ENCODE measurements at regions not wholly inside any gene's neighbourhood (a gene's known extent, or its start where the extent isn't known, plus 50 kb on each side); places are given as distances from the start of the nearest gene placed in this dataset.

- no peaks in the 10 kb centered on the region for H3K27me3 Mint-ChIP-seq
- H3K36me3 Mint-ChIP-seq = no peaks in the 10 kb centered on the region
- H3K9me3 Mint-ChIP-seq = peaks cover 2% of the 10 kb centered on the region
- ATAC-seq (ENCODE audit: low read depth) (no peak), DNase-seq (no peak)
- no peaks in the 10 kb centered on the region for H3K4me1 Mint-ChIP-seq
- POLR2A ChIA-PET = no interaction called here
- H3K4me3 Mint-ChIP-seq = no peak overlapping the region
- H3K27ac Mint-ChIP-seq = no peak overlapping the region
Measured at GRCh38 chr13:105740739-105741138, 794.7 kb downstream of the EFNB2 start.

GRCh38 chr13:105737688-105738087 is 797.8 kb downstream of the EFNB2 start:
- Mint-ChIP-seq H3K9me3 (peaks cover 2% of the 10 kb centered on the region), H3K27me3 (no peaks in the 10 kb centered on the region), H3K4me1 (no peaks in the 10 kb centered on the region), H3K36me3 (no peaks in the 10 kb centered on the region), H3K27ac (no peak overlapping the region), H3K4me3 (no peak overlapping the region)
- DNase-seq (no peak), ATAC-seq (ENCODE audit: low read depth) (no peak)
- POLR2A ChIA-PET = no interaction called here

GRCh38 chr13:105735281-105735680 is 800.2 kb downstream of the EFNB2 start:
- no peaks in the 10 kb centered on the region for H3K27me3 Mint-ChIP-seq
- H3K27ac Mint-ChIP-seq = no peak overlapping the region
- H3K36me3 Mint-ChIP-seq = no peaks in the 10 kb centered on the region
- POLR2A ChIA-PET = no interaction called here
- H3K4me1 Mint-ChIP-seq = no peaks in the 10 kb centered on the region
- H3K9me3 Mint-ChIP-seq = no peaks in the 10 kb centered on the region
- DNase-seq (no peak), ATAC-seq (ENCODE audit: low read depth) (no peak)
- H3K4me3 Mint-ChIP-seq = no peak overlapping the region

- Mint-ChIP-seq H3K9me3 (no peaks in the 10 kb centered on the region), H3K27ac (no peak overlapping the region), H3K4me3 (no peak overlapping the region), H3K36me3 (no peaks in the 10 kb centered on the region), H3K27me3 (no peaks in the 10 kb centered on the region), H3K4me1 (no peaks in the 10 kb centered on the region)
- DNase-seq (no peak), ATAC-seq (ENCODE audit: low read depth) (no peak)
- POLR2A ChIA-PET = no interaction called here
Measured at GRCh38 chr13:105732806-105733529, 802.5 kb downstream of the EFNB2 start.

- H3K36me3 Mint-ChIP-seq = no peaks in the 10 kb centered on the region
- DNase-seq = no peak
- H3K4me1 Mint-ChIP-seq = no peaks in the 10 kb centered on the region
- POLR2A ChIA-PET = no interaction called here
- H3K27ac Mint-ChIP-seq = no peak overlapping the region
- no peak for ATAC-seq (ENCODE audit: low read depth)
- H3K9me3 Mint-ChIP-seq = no peaks in the 10 kb centered on the region
- no peaks in the 10 kb centered on the region for H3K27me3 Mint-ChIP-seq
- H3K4me3 Mint-ChIP-seq = no peak overlapping the region
Measured at GRCh38 chr13:105725887-105726286, 809.6 kb downstream of the EFNB2 start.

- Mint-ChIP-seq H3K27ac (no peak overlapping the region), H3K36me3 (no peaks in the 10 kb centered on the region), H3K27me3 (no peaks in the 10 kb centered on the region), H3K4me1 (no peaks in the 10 kb centered on the region), H3K9me3 (no peaks in the 10 kb centered on the region), H3K4me3 (no peak overlapping the region)
- DNase-seq (no peak), ATAC-seq (ENCODE audit: low read depth) (no peak)
- POLR2A ChIA-PET = no interaction called here
Measured at GRCh38 chr13:105721016-105721415, 814.4 kb downstream of the EFNB2 start.

GRCh38 chr13:105719859-105720258 is 815.6 kb downstream of the EFNB2 start:
- POLR2A ChIA-PET = no interaction called here
- H3K4me1 Mint-ChIP-seq = no peaks in the 10 kb centered on the region
- H3K9me3 Mint-ChIP-seq = no peaks in the 10 kb centered on the region
- no peak overlapping the region for H3K4me3 Mint-ChIP-seq
- DNase-seq = no peak
- no peaks in the 10 kb centered on the region for H3K36me3 Mint-ChIP-seq
- no peaks in the 10 kb centered on the region for H3K27me3 Mint-ChIP-seq
- ATAC-seq (ENCODE audit: low read depth) = no peak
- no peak overlapping the region for H3K27ac Mint-ChIP-seq

GRCh38 chr13:105709181-105709580 is 826.3 kb downstream of the EFNB2 start:
- Mint-ChIP-seq H3K4me1 (no peaks in the 10 kb centered on the region), H3K4me3 (no peak overlapping the region)

GRCh38 chr13:105703843-105704242 is 831.6 kb downstream of the EFNB2 start:
- H3K36me3 Mint-ChIP-seq = no peaks in the 10 kb centered on the region
- H3K4me3 Mint-ChIP-seq = no peak overlapping the region
- no peaks in the 10 kb centered on the region for H3K4me1 Mint-ChIP-seq
- DNase-seq = no peak
- POLR2A ChIA-PET = no interaction called here
- no peaks in the 10 kb centered on the region for H3K27me3 Mint-ChIP-seq
- no peaks in the 10 kb centered on the region for H3K9me3 Mint-ChIP-seq
- no peak for ATAC-seq (ENCODE audit: low read depth)
- H3K27ac Mint-ChIP-seq = no peak overlapping the region

More at GRCh38 chr13:105709181-105709580, 826.3 kb downstream of the EFNB2 start:
- DNase-seq (no peak), ATAC-seq (ENCODE audit: low read depth) (no peak)
- no peaks in the 10 kb centered on the region for H3K36me3 Mint-ChIP-seq
- no peak overlapping the region for H3K27ac Mint-ChIP-seq
- H3K27me3 Mint-ChIP-seq = no peaks in the 10 kb centered on the region
- POLR2A ChIA-PET = no interaction called here
- H3K9me3 Mint-ChIP-seq = no peaks in the 10 kb centered on the region

GRCh38 chr13:105702441-105702840 is 833.0 kb downstream of the EFNB2 start:
- H3K27ac Mint-ChIP-seq = no peak overlapping the region

GRCh38 chr13:105692769-105693168 is 842.7 kb downstream of the EFNB2 start:
- Mint-ChIP-seq H3K4me1 (no peaks in the 10 kb centered on the region), H3K27me3 (no peaks in the 10 kb centered on the region), H3K36me3 (no peaks in the 10 kb centered on the region), H3K9me3 (peaks cover 2% of the 10 kb centered on the region), H3K4me3 (no peak overlapping the region), H3K27ac (no peak overlapping the region)
- POLR2A ChIA-PET = no interaction called here
- DNase-seq = no peak
- no peak for ATAC-seq (ENCODE audit: low read depth)

More at GRCh38 chr13:105702441-105702840, 833.0 kb downstream of the EFNB2 start:
- ATAC-seq (ENCODE audit: low read depth) = no peak
- H3K27me3 Mint-ChIP-seq = no peaks in the 10 kb centered on the region
- no peak overlapping the region for H3K4me3 Mint-ChIP-seq
- POLR2A ChIA-PET = no interaction called here
- peaks cover 2% of the 10 kb centered on the region for H3K9me3 Mint-ChIP-seq
- DNase-seq = no peak
- H3K36me3 Mint-ChIP-seq = no peaks in the 10 kb centered on the region
- no peaks in the 10 kb centered on the region for H3K4me1 Mint-ChIP-seq

- H3K36me3 Mint-ChIP-seq = no peaks in the 10 kb centered on the region
- no peak overlapping the region for H3K4me3 Mint-ChIP-seq
- no peaks in the 10 kb centered on the region for H3K9me3 Mint-ChIP-seq
- POLR2A ChIA-PET = no interaction called here
- no peaks in the 10 kb centered on the region for H3K4me1 Mint-ChIP-seq
- H3K27me3 Mint-ChIP-seq = no peaks in the 10 kb centered on the region
- H3K27ac Mint-ChIP-seq = no peak overlapping the region
- no peak for ATAC-seq (ENCODE audit: low read depth)
- no peak for DNase-seq
Measured at GRCh38 chr13:105684216-105684615, 851.2 kb downstream of the EFNB2 start.

GRCh38 chr13:105679838-105680237 is 855.6 kb downstream of the EFNB2 start:
- H3K27ac Mint-ChIP-seq = no peak overlapping the region
- no peaks in the 10 kb centered on the region for H3K36me3 Mint-ChIP-seq
- POLR2A ChIA-PET = no interaction called here
- ATAC-seq (ENCODE audit: low read depth) (no peak), DNase-seq (no peak)
- no peaks in the 10 kb centered on the region for H3K9me3 Mint-ChIP-seq
- no peak overlapping the region for H3K4me3 Mint-ChIP-seq
- no peaks in the 10 kb centered on the region for H3K4me1 Mint-ChIP-seq
- H3K27me3 Mint-ChIP-seq = no peaks in the 10 kb centered on the region

- POLR2A ChIA-PET = no interaction called here
- Mint-ChIP-seq H3K27me3 (no peaks in the 10 kb centered on the region), H3K36me3 (no peaks in the 10 kb centered on the region), H3K4me1 (no peaks in the 10 kb centered on the region), H3K9me3 (no peaks in the 10 kb centered on the region), H3K4me3 (no peak overlapping the region), H3K27ac (no peak overlapping the region)
- ATAC-seq (ENCODE audit: low read depth) (no peak), DNase-seq (no peak)
Measured at GRCh38 chr13:105678072-105678471, 857.4 kb downstream of the EFNB2 start.

GRCh38 chr13:105672881-105673280 is 862.6 kb downstream of the EFNB2 start:
- DNase-seq (no peak), ATAC-seq (ENCODE audit: low read depth) (no peak)
- H3K9me3 Mint-ChIP-seq = no peaks in the 10 kb centered on the region
- no peaks in the 10 kb centered on the region for H3K36me3 Mint-ChIP-seq
- no peak overlapping the region for H3K4me3 Mint-ChIP-seq
- no peaks in the 10 kb centered on the region for H3K4me1 Mint-ChIP-seq
- H3K27me3 Mint-ChIP-seq = no peaks in the 10 kb centered on the region
- no peak overlapping the region for H3K27ac Mint-ChIP-seq
- POLR2A ChIA-PET = no interaction called here
